ENCODE measurements at regions not wholly inside any gene's neighbourhood (a gene's known extent, or its start where the extent isn't known, plus 50 kb on each side); places are given as distances from the start of the nearest gene placed in this dataset.

- TF ChIP-seq CTCF (IDR thresholded peaks at IDR 0.05) (no peak), POLR2AphosphoS5 (IDR thresholded peaks at IDR 0.05; ENCODE audit: low read depth, low read length) (no peak), REST (IDR thresholded peaks at IDR 0.05; ENCODE audit: insufficient read depth in 1 of 2, low read depth in 2 of 2, low read length in 1 of 2) (no peak)
These were observed 297.4 kb upstream of the GCFC2 start for GRCh38 chr2:76008001-76008702.

All from Panc1 (cell line).